ENCODE measurements at regions not wholly inside any gene's neighbourhood (a gene's known extent, or its start where the extent isn't known, plus 50 kb on each side); places are given as distances from the start of the nearest gene placed in this dataset.

- 75 to 76% methylated on average over 3 of the region's 3 CpGs for WGBS, 2 donors
- H3K4me1 ChIP-seq: no peaks in the 10 kb centered on the region
- DNase-seq: no peak
- H3K4me3 ChIP-seq (replicated peaks in 1 of 3): no peak overlapping the region
- H3K36me3 ChIP-seq: no peaks in the 10 kb centered on the region
- no peak for TF ChIP-seq CTCF (IDR thresholded peaks at IDR 0.05)
- TF ChIP-seq POLR2A (IDR thresholded peaks at IDR 0.05): no peak
- no peaks in the 10 kb centered on the region for H3K27me3 ChIP-seq
- H3K9me3 ChIP-seq: no peaks in the 10 kb centered on the region
- intact Hi-C loops (cut with DNase I): loop anchor here (10.0 kb wide), 2 partner anchors 1104 to 1294 kb away; partner anchors contain the start of gene EPHB1
- no peak overlapping the region for H3K27ac ChIP-seq
Observed at GRCh38 chr3:135898774-135899173, 66.8 kb upstream of the PPP2R3A start.

GRCh38 chr3:135905058-135905724, 60.3 kb upstream of the PPP2R3A start:
- DNase-seq: no peak
- TF ChIP-seq POLR2A (IDR thresholded peaks at IDR 0.05): no peak
- TF ChIP-seq CTCF (IDR thresholded peaks at IDR 0.05): no peak
- intact Hi-C loops (cut with DNase I): no loop called here
- H3K4me1 ChIP-seq: peaks cover 0 to 7% of the 10 kb centered on the region in 2 donors
- no peaks in the 10 kb centered on the region for H3K27me3 ChIP-seq
- H3K27ac ChIP-seq: no peak overlapping the region
- WGBS, 2 donors: 65 to 66% methylated on average over 5 of the region's 5 CpGs
- H3K36me3 ChIP-seq: no peaks in the 10 kb centered on the region
- H3K9me3 ChIP-seq: no peaks in the 10 kb centered on the region
- no peak overlapping the region for H3K4me3 ChIP-seq (replicated peaks in 1 of 3)

GRCh38 chr3:135907422-135908165, 57.9 kb upstream of the PPP2R3A start:
- Histone ChIP-seq H3K9me3 (no peaks in the 10 kb centered on the region), H3K36me3 (no peaks in the 10 kb centered on the region), H3K27me3 (no peaks in the 10 kb centered on the region), H3K27ac (no peak overlapping the region), H3K4me1 (peaks cover 0 to 7% of the 10 kb centered on the region in 2 donors), H3K4me3 (replicated peaks in 1 of 3) (no peak overlapping the region)
- TF ChIP-seq POLR2A (IDR thresholded peaks at IDR 0.05): no peak
- TF ChIP-seq CTCF (IDR thresholded peaks at IDR 0.05): no peak
- WGBS, 2 donors: 68 to 70% methylated on average over 3 of the region's 3 CpGs
- DNase-seq: peak; percentile 3 to 5
- intact Hi-C loops (cut with DNase I): no loop called here

- DNase-seq: peak in 1 of 2 donors; percentile 8
- Histone ChIP-seq H3K36me3 (no peaks in the 10 kb centered on the region), H3K27ac (no peak overlapping the region), H3K4me1 (peaks cover 0 to 7% of the 10 kb centered on the region in 2 donors), H3K4me3 (replicated peaks in 1 of 3) (no peak overlapping the region), H3K9me3 (no peaks in the 10 kb centered on the region), H3K27me3 (no peaks in the 10 kb centered on the region)
- intact Hi-C loops (cut with DNase I): no loop called here
- WGBS, 2 donors: 88 to 92% methylated on average over 7 of the region's 7 CpGs
- TF ChIP-seq CTCF (IDR thresholded peaks at IDR 0.05) (no peak), POLR2A (IDR thresholded peaks at IDR 0.05) (no peak)
Observed at GRCh38 chr3:135908225-135908624, 57.3 kb upstream of the PPP2R3A start.

GRCh38 chr3:135908737-135909136, 56.8 kb upstream of the PPP2R3A start:
- H3K27ac ChIP-seq: no peak overlapping the region
- no peaks in the 10 kb centered on the region for H3K27me3 ChIP-seq
- no peak overlapping the region for H3K4me3 ChIP-seq (replicated peaks in 1 of 3)
- no peak for DNase-seq
- no peak for TF ChIP-seq CTCF (IDR thresholded peaks at IDR 0.05)
- no peak for TF ChIP-seq POLR2A (IDR thresholded peaks at IDR 0.05)
- intact Hi-C loops (cut with DNase I): no loop called here
- peaks cover 0 to 7% of the 10 kb centered on the region in 2 donors for H3K4me1 ChIP-seq
- no peaks in the 10 kb centered on the region for H3K36me3 ChIP-seq
- WGBS, 2 donors: 100% methylated on average over 1 of the region's 1 CpG
- H3K9me3 ChIP-seq: no peaks in the 10 kb centered on the region
